ENCODE measurements at regions not wholly inside any gene's neighbourhood (a gene's known extent, or its start where the extent isn't known, plus 50 kb on each side); places are given as distances from the start of the nearest gene placed in this dataset.
"Not testable (repeated sequence)": the region's sequence is repeated elsewhere in the genome, so short reads cannot be mapped to it uniquely, and the experiment has no call there.

DNA sequence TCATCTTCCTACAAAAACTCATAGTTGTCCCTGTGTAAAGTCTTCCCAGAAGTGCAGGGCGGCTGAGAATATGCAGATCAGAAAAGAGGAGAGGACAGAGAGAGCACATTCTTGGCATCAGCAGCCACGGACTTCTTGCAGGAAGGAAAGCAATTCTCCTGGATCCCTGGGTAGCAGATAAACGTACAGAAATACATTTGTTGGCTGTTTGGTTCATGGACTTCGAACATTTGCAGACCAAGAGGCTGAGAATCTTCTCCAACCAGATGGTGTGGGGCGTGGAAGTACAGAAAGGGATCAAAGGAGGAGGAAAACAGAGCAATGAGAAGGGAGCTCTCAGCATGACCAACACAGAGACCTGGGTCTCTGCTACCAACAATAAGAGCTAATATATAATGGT is 319.9 kb downstream of the NPHP4 start:
- TF ChIP-seq, protein P1, sequence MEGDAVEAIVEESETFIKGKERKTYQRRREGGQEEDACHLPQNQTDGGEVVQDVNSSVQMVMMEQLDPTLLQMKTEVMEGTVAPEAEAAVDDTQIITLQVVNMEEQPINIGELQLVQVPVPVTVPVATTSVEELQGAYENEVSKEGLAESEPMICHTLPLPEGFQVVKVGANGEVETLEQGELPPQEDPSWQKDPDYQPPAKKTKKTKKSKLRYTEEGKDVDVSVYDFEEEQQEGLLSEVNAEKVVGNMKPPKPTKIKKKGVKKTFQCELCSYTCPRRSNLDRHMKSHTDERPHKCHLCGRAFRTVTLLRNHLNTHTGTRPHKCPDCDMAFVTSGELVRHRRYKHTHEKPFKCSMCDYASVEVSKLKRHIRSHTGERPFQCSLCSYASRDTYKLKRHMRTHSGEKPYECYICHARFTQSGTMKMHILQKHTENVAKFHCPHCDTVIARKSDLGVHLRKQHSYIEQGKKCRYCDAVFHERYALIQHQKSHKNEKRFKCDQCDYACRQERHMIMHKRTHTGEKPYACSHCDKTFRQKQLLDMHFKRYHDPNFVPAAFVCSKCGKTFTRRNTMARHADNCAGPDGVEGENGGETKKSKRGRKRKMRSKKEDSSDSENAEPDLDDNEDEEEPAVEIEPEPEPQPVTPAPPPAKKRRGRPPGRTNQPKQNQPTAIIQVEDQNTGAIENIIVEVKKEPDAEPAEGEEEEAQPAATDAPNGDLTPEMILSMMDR (IDR thresholded peaks at IDR 0.05; ENCODE audit: poor library complexity, severe bottlenecking), result not testable (repeated sequence)
- TF ChIP-seq, protein P2, sequence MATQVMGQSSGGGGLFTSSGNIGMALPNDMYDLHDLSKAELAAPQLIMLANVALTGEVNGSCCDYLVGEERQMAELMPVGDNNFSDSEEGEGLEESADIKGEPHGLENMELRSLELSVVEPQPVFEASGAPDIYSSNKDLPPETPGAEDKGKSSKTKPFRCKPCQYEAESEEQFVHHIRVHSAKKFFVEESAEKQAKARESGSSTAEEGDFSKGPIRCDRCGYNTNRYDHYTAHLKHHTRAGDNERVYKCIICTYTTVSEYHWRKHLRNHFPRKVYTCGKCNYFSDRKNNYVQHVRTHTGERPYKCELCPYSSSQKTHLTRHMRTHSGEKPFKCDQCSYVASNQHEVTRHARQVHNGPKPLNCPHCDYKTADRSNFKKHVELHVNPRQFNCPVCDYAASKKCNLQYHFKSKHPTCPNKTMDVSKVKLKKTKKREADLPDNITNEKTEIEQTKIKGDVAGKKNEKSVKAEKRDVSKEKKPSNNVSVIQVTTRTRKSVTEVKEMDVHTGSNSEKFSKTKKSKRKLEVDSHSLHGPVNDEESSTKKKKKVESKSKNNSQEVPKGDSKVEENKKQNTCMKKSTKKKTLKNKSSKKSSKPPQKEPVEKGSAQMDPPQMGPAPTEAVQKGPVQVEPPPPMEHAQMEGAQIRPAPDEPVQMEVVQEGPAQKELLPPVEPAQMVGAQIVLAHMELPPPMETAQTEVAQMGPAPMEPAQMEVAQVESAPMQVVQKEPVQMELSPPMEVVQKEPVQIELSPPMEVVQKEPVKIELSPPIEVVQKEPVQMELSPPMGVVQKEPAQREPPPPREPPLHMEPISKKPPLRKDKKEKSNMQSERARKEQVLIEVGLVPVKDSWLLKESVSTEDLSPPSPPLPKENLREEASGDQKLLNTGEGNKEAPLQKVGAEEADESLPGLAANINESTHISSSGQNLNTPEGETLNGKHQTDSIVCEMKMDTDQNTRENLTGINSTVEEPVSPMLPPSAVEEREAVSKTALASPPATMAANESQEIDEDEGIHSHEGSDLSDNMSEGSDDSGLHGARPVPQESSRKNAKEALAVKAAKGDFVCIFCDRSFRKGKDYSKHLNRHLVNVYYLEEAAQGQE (IDR thresholded peaks at IDR 0.05; ENCODE audit: borderline replicate concordance), result not testable (repeated sequence)
- not testable (repeated sequence) for TF ChIP-seq POLR2AphosphoS5 (IDR thresholded peaks at IDR 0.05); EP300 (conservative IDR thresholded peaks at IDR 0.05; ENCODE audit: poor library complexity, severe bottlenecking); EZH2 (IDR thresholded peaks at IDR 0.05; ENCODE audit: borderline replicate concordance, insufficient read depth, low read length, poor library complexity, severe bottlenecking); RAD21 (conservative IDR thresholded peaks at IDR 0.05); MXI1 (conservative IDR thresholded peaks at IDR 0.05; ENCODE audit: poor library complexity, severe bottlenecking); TAF1 (IDR thresholded peaks at IDR 0.05; ENCODE audit: low read depth); SMC3 (conservative IDR thresholded peaks at IDR 0.05; ENCODE audit: poor library complexity)
